A673 (cell line): ENCODE measurements at regions not wholly inside any gene's neighbourhood (a gene's known extent, or its start where the extent isn't known, plus 50 kb on each side); places are given as distances from the start of the nearest gene placed in this dataset.

ENCODE experiments used
- BruUV-seq: library from RNA; stranded (reverse); fragments of 400-500 nt; replicated peaks from 2 replicates; lab custom pipeline; 2021; lab: Mats Ljungman, UMichigan
- CTCF ChIA-PET: fragments of 300-600 bp; sonication (Branson Sonifier 250); formaldehyde crosslinking; loops from one replicate; lab custom pipeline; 2022; ENCODE audit warnings: antibody characterized with exemption; lab: Charles Lee
- POLR2A ChIA-PET: fragments of 300-600 bp; sonication (Branson Sonifier 250); formaldehyde crosslinking; loops from one replicate; lab custom pipeline; 2022; ENCODE audit warnings: antibody characterized with exemption; ENCODE audit not compliant: low non-redundant PET; lab: Charles Lee
- DNase-seq: peaks from one replicate; pipeline ENCODE4 v3.0.0-alpha.2; 2015; ENCODE audit warnings: low spot score
- H3K27ac ChIP-seq: fragments of 200-600 bp; sonication (generic); 2 replicates; pipeline ENCODE4 v1.5.1; 2016; ENCODE audit warnings: mixed run types, low read depth, mild to moderate bottlenecking, mixed read lengths, antibody characterized with exemption, low read length; ENCODE audit not compliant: poor library complexity, severe bottlenecking
- H3K27me3 ChIP-seq: fragments of 200-600 bp; sonication (generic); replicated peaks from 2 replicates; pipeline ENCODE4 v1.6.1; 2017; ENCODE audit warnings: mixed run types, low read depth, mild to moderate bottlenecking, mixed read lengths, antibody characterized with exemption, low read length; ENCODE audit not compliant: insufficient read depth, poor library complexity
- H3K36me3 ChIP-seq: fragments of 200-600 bp; sonication (generic); 2 replicates; pipeline ENCODE4 v1.6.1; 2016; ENCODE audit warnings: mixed run types, mild to moderate bottlenecking, mixed read lengths, antibody characterized with exemption, low read length; ENCODE audit not compliant: insufficient read depth, poor library complexity, severe bottlenecking
- H3K4me1 ChIP-seq: fragments of 200-600 bp; sonication (generic); 2 replicates; pipeline ENCODE4 v1.6.1; 2017; ENCODE audit warnings: mixed run types, mild to moderate bottlenecking, mixed read lengths, antibody characterized with exemption, low read length; ENCODE audit not compliant: insufficient read depth, poor library complexity, severe bottlenecking
- H3K4me3 ChIP-seq: fragments of 200-600 bp; sonication (generic); 2 replicates; pipeline ENCODE4 v1.5.1; 2016; ENCODE audit warnings: low read depth, mixed run types, mild to moderate bottlenecking, mixed read lengths, low read length; ENCODE audit not compliant: poor library complexity, severe bottlenecking
- H3K9me3 ChIP-seq: fragments of 200-600 bp; sonication (generic); 2 replicates; pipeline ENCODE4 v1.6.1; 2016; ENCODE audit warnings: mixed run types, low read depth, mild to moderate bottlenecking, mixed read lengths, antibody characterized with exemption, low read length; ENCODE audit not compliant: poor library complexity, severe bottlenecking
- CTCF ChIP-seq: fragments of 300-800, 200-600 bp; sonication (generic); conservative IDR thresholded peaks from 2 replicates; pipeline ENCODE4 v1.5.1; 2017; ENCODE audit warnings: low read depth, mild to moderate bottlenecking, antibody characterized with exemption, low read length, moderate library complexity, mixed read lengths
- EZH2 ChIP-seq: fragments of 200-600 bp; sonication (generic); IDR thresholded peaks from 2 replicates; pipeline ENCODE4 v1.6.1; 2017; ENCODE audit warnings: borderline replicate concordance, low read depth, mild to moderate bottlenecking, mixed read lengths, antibody characterized with exemption, low read length; ENCODE audit not compliant: poor library complexity, severe bottlenecking
- intact Hi-C: fragments of 100-400 bp; cut with micrococcal nuclease; formaldehyde crosslinking; loops from one replicate; pipeline ENCODE4 v1.10.0; 2022; ENCODE audit not compliant: unreplicated experiment

DNA sequence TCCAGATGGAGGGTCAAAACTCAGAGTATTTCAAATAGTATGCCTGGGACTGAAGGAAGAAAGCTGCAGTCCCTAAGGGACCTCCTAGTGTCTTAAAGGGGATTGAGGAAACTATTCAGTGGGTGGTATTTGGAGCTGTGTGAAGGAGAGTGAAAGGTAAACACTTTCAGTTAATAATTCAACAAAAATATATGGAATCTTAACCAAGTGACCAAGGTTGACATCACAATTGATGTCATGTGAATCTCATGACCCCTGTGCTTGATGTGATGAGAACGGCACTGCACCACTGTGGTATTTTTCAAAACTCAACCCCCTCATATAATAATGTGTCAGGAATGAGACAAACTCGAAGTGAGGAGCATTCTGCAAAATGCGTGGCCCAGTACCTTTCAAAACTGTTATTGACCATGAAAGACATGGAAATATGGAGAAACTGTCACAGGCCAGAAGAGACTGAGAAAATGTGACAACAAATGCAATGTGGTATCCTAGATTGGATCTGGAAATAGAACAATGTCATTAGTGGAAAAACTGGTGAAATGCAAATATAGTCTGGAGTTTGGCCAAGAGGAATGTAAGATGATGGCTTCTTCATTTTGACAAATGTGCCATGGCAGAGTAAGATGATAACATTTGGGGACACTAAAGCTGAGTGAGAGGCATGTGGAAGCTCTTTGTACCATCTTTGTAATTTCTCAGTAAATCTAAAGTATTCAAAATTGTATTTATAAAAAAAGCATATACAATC is 553.9 kb downstream of the RFC3 start:
- intact Hi-C loops = no loop called here
- CTCF ChIA-PET = no interaction called here
- Histone ChIP-seq H3K27ac (no peak overlapping the region), H3K9me3 (no peaks in the 10 kb centered on the region), H3K4me1 (no peaks in the 10 kb centered on the region), H3K27me3 (no peaks in the 10 kb centered on the region), H3K4me3 (no peak overlapping the region), H3K36me3 (no peaks in the 10 kb centered on the region)
- POLR2A ChIA-PET = no interaction called here
- DNase-seq = no peak
- no peak for TF ChIP-seq CTCF
- no peak for TF ChIP-seq EZH2
- BruUV-seq = no TSS peak

DNA sequence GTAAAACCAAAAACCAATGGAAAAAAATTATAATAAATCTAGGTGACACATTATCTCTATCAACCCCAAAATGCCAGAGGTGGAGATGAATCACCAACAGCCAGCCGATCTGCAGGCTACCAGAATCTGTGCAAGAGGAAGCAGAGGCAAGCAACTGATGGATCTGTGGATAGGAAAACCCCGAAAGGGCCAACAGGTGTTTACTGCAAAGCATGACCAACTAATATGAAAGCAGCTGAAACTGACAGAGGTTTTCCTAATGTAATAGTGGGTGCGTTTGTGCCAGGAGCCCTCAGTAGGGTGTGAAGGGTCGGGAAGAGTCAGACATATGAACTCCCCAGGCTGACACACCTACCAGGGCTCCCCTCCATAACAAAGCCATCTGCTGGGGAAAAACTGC is 554.6 kb downstream of the RFC3 start:
- ChIA-PET CTCF (no interaction called here), POLR2A (no interaction called here)
- Histone ChIP-seq H3K27me3 (no peaks in the 10 kb centered on the region), H3K27ac (no peak overlapping the region), H3K4me1 (no peaks in the 10 kb centered on the region), H3K9me3 (no peaks in the 10 kb centered on the region), H3K36me3 (no peaks in the 10 kb centered on the region), H3K4me3 (no peak overlapping the region)
- no TSS peak for BruUV-seq
- DNase-seq = no peak
- intact Hi-C loops = no loop called here
- TF ChIP-seq CTCF (no peak), EZH2 (no peak)

DNA sequence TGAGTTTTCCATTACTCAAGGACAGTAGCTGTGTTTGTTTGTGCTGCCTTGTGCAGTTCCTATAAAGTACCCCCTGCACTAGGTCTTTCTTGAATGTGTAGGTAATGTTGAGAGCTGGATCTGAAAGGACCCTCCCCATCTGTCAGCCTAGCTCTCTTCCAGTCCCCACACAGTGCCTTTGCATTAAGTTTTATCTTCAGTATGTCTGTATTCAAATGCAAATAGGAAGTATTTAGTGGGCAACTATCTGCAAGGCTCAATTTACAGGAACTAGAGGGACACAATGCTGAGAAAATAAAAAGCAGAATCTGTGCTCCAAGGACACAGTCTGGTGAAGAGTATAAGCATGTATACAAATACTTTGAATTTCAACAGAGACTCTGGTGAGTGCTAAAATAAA is 558.5 kb downstream of the RFC3 start:
- BruUV-seq = no TSS peak
- ChIA-PET POLR2A (no interaction called here), CTCF (no interaction called here)
- no peaks in the 10 kb centered on the region for H3K4me1 ChIP-seq
- no peaks in the 10 kb centered on the region for H3K27me3 ChIP-seq
- no peak overlapping the region for H3K27ac ChIP-seq
- no peak for DNase-seq
- intact Hi-C loops = no loop called here
- no peak overlapping the region for H3K4me3 ChIP-seq
- no peak for TF ChIP-seq EZH2
- TF ChIP-seq CTCF = no peak
- H3K9me3 ChIP-seq = no peaks in the 10 kb centered on the region
- H3K36me3 ChIP-seq = no peaks in the 10 kb centered on the region
